Activated CD4-positive, alpha-beta T cell treated with anti-CD3 and anti-CD28 coated beads, Interleukin-2, amount 10 ng/mL, durations not matched to agents 24 days and 14 days (primary cell): ENCODE measurements at regions not wholly inside any gene's neighbourhood (a gene's known extent, or its start where the extent isn't known, plus 50 kb on each side); places are given as distances from the start of the nearest gene placed in this dataset.

Source experiments
- DNase-seq: peaks from one replicate; pipeline ENCODE4 v3.0.0; 2022
- H3K27ac Mint-ChIP-seq: one replicate; pipeline ENCODE4 v1.8.0; 2022; ENCODE audit warnings: mild to moderate bottlenecking, mixed read lengths
- H3K27me3 Mint-ChIP-seq: one replicate; pipeline ENCODE4 v1.8.0; 2022; ENCODE audit warnings: mixed read lengths
- H3K36me3 Mint-ChIP-seq: one replicate; pipeline ENCODE4 v1.8.0; 2022; ENCODE audit warnings: low read depth, mild to moderate bottlenecking, mixed read lengths
- H3K4me1 Mint-ChIP-seq: one replicate; pipeline ENCODE4 v1.8.0; 2021; ENCODE audit warnings: mixed read lengths
- H3K4me3 Mint-ChIP-seq: one replicate; pipeline ENCODE4 v1.8.0; 2022; ENCODE audit warnings: mild to moderate bottlenecking, moderate library complexity, mixed read lengths
- H3K9me3 Mint-ChIP-seq: one replicate; pipeline ENCODE4 v1.8.0; 2021; ENCODE audit warnings: mixed read lengths
- intact Hi-C: fragments of 100-400 bp; cut with micrococcal nuclease; formaldehyde crosslinking; loops from one replicate; pipeline ENCODE4 v1.15.1; 2023

DNA sequence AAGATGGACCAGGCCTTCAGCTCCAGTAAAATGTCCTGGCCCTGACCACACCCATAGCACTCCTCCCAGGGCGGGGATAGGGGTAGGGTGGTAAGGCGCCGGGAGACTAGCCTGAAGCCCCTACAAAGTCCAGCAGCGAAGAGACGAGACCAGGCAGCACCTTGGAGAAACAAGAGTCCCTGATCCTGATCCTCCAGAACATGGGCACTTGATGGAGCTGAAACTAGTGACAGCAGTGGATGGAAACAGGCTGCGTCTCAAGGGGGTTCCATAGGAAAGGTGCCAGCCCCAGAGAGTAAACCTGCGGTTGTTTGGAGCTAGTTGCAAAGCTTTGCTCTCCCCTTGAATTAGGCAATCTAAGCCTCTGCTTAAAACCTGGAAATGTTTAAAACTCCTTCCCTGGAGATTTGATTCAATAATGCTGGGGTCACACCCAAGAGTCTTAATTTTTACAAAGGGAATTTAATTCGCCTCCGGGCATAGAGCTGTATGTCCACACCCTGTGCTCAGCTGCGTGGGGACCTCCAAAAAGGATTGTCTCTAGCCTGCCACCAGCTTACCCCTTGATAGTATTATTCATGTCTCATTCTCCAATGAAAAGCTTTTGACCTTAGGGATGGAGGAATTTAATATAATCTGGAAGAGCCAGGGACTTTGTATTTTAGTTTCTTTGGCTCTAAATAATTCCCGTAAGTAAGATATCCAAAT is 258.6 kb downstream of the PMP22 start:
- DNase-seq, result no peak
- H3K4me3 Mint-ChIP-seq, result no peak overlapping the region
- no peaks in the 10 kb centered on the region for H3K9me3 Mint-ChIP-seq
- H3K36me3 Mint-ChIP-seq, result no peaks in the 10 kb centered on the region
- intact Hi-C loops, result no loop called here
- H3K27ac Mint-ChIP-seq, result no peak overlapping the region
- H3K27me3 Mint-ChIP-seq, result no peaks in the 10 kb centered on the region
- no peaks in the 10 kb centered on the region for H3K4me1 Mint-ChIP-seq

DNA sequence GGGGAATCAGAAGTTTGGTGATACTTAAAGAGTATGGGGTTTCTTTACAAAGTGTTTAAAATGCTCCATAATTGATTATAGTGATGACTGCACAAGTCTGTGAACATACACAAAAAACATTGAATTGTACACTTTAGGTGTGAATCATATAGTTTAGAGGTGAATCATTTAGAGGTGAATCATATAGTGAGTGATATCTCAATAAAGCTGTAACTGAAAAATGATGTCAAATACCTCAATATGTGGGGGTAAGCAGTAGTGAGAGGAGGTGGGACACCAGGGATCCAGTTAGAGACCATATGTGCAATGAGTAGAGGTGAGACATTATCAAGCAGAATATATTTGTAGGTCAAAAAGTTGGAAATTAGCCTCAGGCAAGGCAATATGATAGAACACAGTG is 264.5 kb downstream of the PMP22 start:
- no peaks in the 10 kb centered on the region for H3K9me3 Mint-ChIP-seq
- H3K27ac Mint-ChIP-seq, result no peak overlapping the region
- no peaks in the 10 kb centered on the region for H3K4me1 Mint-ChIP-seq
- H3K4me3 Mint-ChIP-seq, result no peak overlapping the region
- no peaks in the 10 kb centered on the region for H3K27me3 Mint-ChIP-seq
- no peak for DNase-seq
- intact Hi-C loops, result no loop called here
- H3K36me3 Mint-ChIP-seq, result no peaks in the 10 kb centered on the region

DNA sequence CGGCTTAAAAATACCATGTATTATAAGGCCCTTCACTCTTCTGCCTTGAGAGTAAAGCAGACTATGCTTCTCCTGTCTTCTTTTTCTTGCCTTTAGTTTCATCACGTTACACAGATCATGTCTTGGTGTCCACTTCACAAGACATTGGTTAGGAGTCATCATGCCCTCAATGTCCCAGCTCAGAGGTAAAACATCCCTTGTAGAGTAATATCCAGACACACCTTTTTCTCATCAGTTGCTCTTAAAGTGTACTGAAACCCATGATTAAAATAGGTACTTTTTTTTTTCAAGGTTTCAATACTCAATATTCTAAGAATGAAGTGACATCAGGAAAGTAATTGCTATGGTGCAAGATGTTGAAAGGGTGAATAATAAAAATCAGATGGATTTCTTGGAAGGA is 267.8 kb downstream of the PMP22 start:
- no peak overlapping the region for H3K4me3 Mint-ChIP-seq

DNA sequence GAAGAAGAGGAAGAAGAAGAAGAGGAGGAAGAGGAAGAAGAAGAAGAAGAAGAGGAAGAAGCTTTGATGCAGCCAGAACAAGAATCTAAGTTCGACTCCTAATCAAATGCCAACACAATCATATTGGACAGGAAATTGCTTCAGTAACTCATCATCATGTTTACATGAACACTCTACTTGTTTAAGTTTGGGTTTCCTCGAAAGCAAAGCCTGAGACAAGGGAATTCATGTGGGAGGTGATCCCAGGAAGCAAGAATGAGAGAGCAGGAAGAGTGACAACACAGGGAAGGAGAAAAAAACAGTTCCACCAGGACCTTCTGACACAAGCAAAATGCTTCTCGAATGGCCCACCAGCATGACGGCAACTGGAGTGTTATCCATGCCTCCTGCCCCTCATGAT is 279.0 kb downstream of the PMP22 start:
- DNase-seq, result no peak
- Mint-ChIP-seq H3K4me1 (no peaks in the 10 kb centered on the region), H3K36me3 (no peaks in the 10 kb centered on the region), H3K4me3 (no peak overlapping the region), H3K27me3 (no peaks in the 10 kb centered on the region), H3K27ac (no peak overlapping the region), H3K9me3 (no peaks in the 10 kb centered on the region)
- intact Hi-C loops, result no loop called here

More for the DNA sequence above, 267.8 kb downstream of the PMP22 start:
- no peaks in the 10 kb centered on the region for H3K9me3 Mint-ChIP-seq
- H3K36me3 Mint-ChIP-seq, result no peaks in the 10 kb centered on the region
- no peaks in the 10 kb centered on the region for H3K27me3 Mint-ChIP-seq
- no peak for DNase-seq
- H3K4me1 Mint-ChIP-seq, result no peaks in the 10 kb centered on the region
- no peak overlapping the region for H3K27ac Mint-ChIP-seq
- intact Hi-C loops, result no loop called here

DNA sequence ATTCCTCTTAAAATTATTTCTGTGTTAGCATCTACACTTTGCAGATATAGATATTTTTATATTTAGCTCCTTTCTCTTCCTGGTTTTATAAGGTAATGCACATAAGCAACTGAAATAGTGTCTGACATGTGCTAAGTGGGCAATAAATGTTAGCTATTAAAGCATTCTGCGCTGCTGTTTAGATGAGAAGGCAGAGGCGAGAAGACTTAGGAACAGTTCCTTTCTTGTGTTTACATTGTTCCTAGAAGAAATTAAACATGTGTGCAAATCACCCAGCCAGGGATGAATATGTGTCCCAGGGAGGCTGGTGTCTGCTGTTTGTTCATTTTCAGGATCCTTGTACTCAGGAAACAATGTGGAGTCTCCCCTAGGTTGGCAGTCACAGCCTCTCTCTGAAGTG is 292.3 kb downstream of the PMP22 start:
- Mint-ChIP-seq H3K36me3 (peaks cover 10% of the 10 kb centered on the region), H3K9me3 (peaks cover 19% of the 10 kb centered on the region), H3K4me3 (no peak overlapping the region), H3K4me1 (peaks cover 5% of the 10 kb centered on the region), H3K27me3 (peaks cover 2% of the 10 kb centered on the region), H3K27ac (no peak overlapping the region)
- DNase-seq, result no peak
- intact Hi-C loops, result no loop called here

DNA sequence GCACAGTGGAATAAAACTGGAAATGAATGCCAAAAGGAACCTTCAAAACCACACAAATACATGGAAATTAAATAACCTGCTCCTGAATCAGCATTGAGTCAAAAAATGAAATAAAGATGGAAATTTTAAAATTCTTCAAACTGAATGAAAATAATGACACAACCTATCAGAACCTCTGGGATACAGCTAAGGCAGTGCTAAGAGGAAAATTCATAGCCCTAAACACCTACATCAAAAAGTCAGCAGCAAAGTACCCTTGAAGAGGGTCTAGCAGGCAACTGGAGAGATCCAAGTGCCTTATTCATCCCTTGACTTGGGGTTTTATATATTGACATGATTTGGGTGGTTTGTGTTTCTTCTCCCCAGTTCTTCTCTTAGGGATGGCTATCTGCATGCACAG is 294.1 kb downstream of the PMP22 start:
- peaks cover 10% of the 10 kb centered on the region for H3K36me3 Mint-ChIP-seq
- intact Hi-C loops, result no loop called here
- H3K27me3 Mint-ChIP-seq, result peaks cover 2% of the 10 kb centered on the region
- H3K4me1 Mint-ChIP-seq, result peaks cover 5% of the 10 kb centered on the region
- peaks cover 19% of the 10 kb centered on the region for H3K9me3 Mint-ChIP-seq
- DNase-seq, result no peak
- H3K4me3 Mint-ChIP-seq, result no peak overlapping the region
- no peak overlapping the region for H3K27ac Mint-ChIP-seq

DNA sequence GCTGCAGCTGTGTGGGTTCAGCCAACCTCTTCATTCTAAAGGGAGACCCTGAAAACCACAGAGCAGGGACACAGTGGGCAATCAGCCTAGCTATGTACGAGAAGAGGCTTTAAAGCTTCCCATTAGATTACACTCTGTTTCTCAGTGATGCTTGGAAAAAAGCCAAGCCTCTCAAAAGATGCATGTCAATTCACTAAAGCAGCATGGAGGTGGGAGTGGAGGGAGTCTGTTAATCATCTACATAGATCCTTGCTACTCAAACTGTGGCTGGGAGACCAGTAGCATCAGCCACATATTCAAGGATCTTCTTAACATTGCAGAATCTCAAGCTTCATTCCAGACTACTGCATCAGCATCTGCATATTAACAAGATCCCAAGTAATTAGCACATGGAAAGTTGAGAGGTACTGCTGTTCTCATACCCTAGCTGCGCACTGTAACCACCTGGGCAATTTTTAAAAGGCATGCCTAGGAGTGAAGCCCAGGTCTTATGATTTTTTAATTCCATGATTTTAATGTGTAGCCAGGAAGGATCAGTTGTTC is 305.9 kb downstream of the PMP22 start:
- no peaks in the 10 kb centered on the region for H3K27me3 Mint-ChIP-seq
- no peak for DNase-seq
- intact Hi-C loops, result no loop called here
- no peaks in the 10 kb centered on the region for H3K4me1 Mint-ChIP-seq
- no peak overlapping the region for H3K27ac Mint-ChIP-seq
- H3K9me3 Mint-ChIP-seq, result no peaks in the 10 kb centered on the region
- no peak overlapping the region for H3K4me3 Mint-ChIP-seq
- no peaks in the 10 kb centered on the region for H3K36me3 Mint-ChIP-seq

DNA sequence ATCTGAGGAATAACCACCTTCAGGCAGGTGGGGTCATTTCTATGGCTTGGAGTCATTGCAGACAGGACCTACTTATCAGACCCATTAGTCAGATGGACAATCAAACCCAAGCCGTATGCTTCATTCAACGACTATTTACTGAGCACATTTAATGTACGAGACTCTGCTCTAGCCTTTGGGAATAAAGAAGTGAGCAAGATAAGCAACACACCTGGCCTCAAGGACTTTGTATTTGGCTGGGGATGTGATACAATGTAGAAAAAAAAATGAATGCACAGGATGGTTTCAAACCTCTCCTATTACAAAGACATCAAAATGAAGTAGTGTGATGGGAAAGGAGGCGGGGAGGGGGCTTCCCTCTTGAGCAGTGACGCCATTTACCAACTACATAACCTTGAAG is 311.7 kb downstream of the PMP22 start:
- no peak overlapping the region for H3K4me3 Mint-ChIP-seq
- no peak overlapping the region for H3K27ac Mint-ChIP-seq
- intact Hi-C loops, result no loop called here
- no peaks in the 10 kb centered on the region for H3K36me3 Mint-ChIP-seq
- no peaks in the 10 kb centered on the region for H3K27me3 Mint-ChIP-seq
- H3K4me1 Mint-ChIP-seq, result no peaks in the 10 kb centered on the region
- peaks cover 3% of the 10 kb centered on the region for H3K9me3 Mint-ChIP-seq
- no peak for DNase-seq

DNA sequence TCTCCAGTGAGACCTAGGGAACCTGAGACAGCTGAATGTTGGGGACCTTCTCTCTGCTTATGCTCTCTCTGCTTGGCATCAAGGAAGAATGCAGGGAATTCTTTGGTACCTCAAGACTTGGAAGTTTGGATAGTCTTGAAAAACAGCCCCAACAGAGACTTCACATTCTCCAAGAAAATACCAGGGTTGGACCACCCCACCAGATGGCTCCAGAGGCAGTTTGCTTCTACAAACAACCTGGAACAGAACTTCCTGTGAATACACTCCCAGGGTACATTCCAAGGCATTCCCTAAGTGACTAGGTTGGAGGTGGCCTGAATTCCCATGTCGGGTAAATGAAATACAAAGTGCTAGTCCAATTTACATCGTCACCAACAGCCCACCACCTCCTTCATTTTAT is 314.4 kb downstream of the PMP22 start:
- H3K36me3 Mint-ChIP-seq, result no peaks in the 10 kb centered on the region
- no peaks in the 10 kb centered on the region for H3K4me1 Mint-ChIP-seq
- DNase-seq, result no peak
- H3K27ac Mint-ChIP-seq, result no peak overlapping the region
- H3K9me3 Mint-ChIP-seq, result peaks cover 3% of the 10 kb centered on the region
- H3K4me3 Mint-ChIP-seq, result no peak overlapping the region
- intact Hi-C loops, result no loop called here
- no peaks in the 10 kb centered on the region for H3K27me3 Mint-ChIP-seq

DNA sequence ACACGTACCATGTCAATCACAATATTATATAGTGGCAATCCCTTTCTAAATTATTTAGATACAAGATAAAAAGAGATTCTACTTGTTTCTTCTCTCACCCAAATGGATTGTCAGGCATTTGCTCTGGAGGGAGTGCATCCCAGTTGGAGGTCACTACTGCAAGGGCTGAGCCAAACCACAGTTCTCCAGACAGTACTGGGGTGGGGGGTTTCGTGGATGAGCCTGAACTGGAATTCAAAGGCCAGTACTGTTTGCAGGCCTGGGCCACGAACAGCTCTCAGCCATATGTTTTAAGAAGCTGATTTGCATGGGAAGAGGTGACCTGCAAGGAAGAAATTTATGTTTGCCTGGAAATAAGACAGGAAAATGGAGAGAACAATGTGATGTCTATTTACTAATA is 314.9 kb downstream of the PMP22 start:
- no peak overlapping the region for H3K27ac Mint-ChIP-seq
- peaks cover 3% of the 10 kb centered on the region for H3K9me3 Mint-ChIP-seq
- intact Hi-C loops, result no loop called here
- no peaks in the 10 kb centered on the region for H3K36me3 Mint-ChIP-seq
- no peak overlapping the region for H3K4me3 Mint-ChIP-seq
- H3K4me1 Mint-ChIP-seq, result no peaks in the 10 kb centered on the region
- no peak for DNase-seq
- H3K27me3 Mint-ChIP-seq, result no peaks in the 10 kb centered on the region

DNA sequence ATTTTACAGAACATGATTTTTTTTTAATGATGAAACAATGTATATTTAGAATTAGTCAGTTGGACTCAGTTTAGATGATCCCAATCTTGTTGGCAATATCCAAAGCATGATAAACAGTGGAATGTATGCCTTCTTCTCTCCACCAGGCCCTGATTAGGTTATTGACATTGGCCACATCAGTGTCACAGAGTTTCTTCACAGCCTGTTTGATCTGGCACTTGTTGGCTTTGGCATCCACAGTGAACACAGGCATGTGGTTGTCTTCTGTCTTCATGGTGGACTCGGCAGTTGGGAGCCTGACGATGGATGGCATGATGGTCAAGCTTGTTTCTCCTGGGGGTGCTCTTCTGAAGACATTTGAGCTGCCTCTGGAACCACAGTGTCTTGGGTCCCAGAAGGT is 317.5 kb downstream of the PMP22 start:
- no peaks in the 10 kb centered on the region for H3K36me3 Mint-ChIP-seq
- no peak for DNase-seq
- H3K4me1 Mint-ChIP-seq, result no peaks in the 10 kb centered on the region

DNA sequence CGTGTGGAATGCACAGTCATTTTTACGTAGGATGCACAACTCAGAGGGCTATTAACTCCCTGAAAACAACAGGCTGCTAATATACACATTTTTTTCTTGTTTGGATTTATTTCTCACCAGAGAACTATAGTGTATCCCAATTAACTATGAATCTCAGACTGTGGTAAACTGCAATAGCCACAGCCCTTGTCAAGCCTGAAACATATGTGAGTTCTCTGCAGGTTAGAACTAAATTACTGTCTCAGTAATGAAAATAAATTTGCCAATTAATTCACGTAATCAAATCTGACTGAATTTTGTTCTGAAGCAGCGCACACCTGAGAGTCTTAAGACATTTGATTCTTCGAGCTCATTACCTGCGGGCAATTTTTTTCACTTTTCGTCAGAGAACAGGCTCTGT is 318.6 kb downstream of the PMP22 start:
- Mint-ChIP-seq H3K4me3 (no peak overlapping the region), H3K27me3 (no peaks in the 10 kb centered on the region)

More for the DNA sequence above, 317.5 kb downstream of the PMP22 start:
- no peaks in the 10 kb centered on the region for H3K27me3 Mint-ChIP-seq
- no peak overlapping the region for H3K27ac Mint-ChIP-seq
- H3K9me3 Mint-ChIP-seq, result peaks cover 3% of the 10 kb centered on the region
- intact Hi-C loops, result no loop called here
- H3K4me3 Mint-ChIP-seq, result no peak overlapping the region

DNA sequence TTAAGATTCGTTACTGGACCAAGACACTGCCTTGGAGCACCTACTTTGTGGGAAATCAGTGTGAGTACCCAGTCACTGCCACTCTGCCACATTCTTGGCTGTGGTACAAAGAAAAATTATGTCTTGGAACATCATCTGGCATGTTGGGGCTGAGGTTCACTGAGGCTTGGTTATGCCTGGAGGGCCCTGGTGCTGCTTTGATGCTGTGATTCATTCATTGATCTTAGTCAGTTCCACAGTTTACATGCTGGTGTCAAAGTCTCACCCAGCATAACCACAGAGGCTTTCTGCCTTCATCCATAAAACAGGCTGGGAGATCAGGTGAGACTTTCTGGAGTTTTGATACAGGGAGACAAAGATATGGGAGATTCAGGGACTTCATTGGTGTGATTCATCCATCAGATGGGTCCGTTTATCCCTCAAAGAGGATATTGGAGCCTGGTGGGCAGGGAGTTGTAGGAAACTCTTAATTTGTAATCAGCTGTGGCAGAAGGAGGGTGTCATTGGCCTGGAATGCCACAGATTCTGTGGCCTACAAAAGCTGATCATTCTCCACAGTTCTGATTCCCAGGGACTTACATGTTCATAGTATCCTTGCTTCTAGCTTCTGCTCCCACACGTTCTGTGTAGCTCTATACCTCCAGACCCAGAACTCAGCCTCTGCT is 322.5 kb downstream of the PMP22 start:
- H3K9me3 Mint-ChIP-seq, result no peaks in the 10 kb centered on the region
- intact Hi-C loops, result no loop called here
- DNase-seq, result no peak
- no peaks in the 10 kb centered on the region for H3K36me3 Mint-ChIP-seq
- H3K4me3 Mint-ChIP-seq, result no peak overlapping the region
- no peaks in the 10 kb centered on the region for H3K27me3 Mint-ChIP-seq
- no peaks in the 10 kb centered on the region for H3K4me1 Mint-ChIP-seq
- H3K27ac Mint-ChIP-seq, result no peak overlapping the region

More for the DNA sequence above, 318.6 kb downstream of the PMP22 start:
- no peak overlapping the region for H3K27ac Mint-ChIP-seq
- H3K9me3 Mint-ChIP-seq, result peaks cover 3% of the 10 kb centered on the region
- no peaks in the 10 kb centered on the region for H3K4me1 Mint-ChIP-seq
- intact Hi-C loops, result no loop called here
- no peaks in the 10 kb centered on the region for H3K36me3 Mint-ChIP-seq
- no peak for DNase-seq

DNA sequence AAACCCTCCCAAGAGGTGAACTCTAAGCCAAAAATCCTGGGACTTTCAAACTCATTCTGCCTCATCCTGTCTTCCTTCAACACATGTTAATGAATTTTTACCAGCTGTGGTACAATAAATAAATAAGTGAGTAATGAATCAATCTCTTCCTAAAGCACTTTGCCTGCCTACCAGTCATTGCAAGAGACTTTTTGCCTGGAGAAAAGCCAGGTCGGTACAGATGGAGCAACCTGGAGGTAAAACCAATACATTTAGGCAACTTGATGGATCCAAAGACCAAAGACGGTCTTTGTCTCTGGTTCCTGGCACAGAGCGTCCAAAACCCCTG is 324.2 kb downstream of the PMP22 start:
- H3K27me3 Mint-ChIP-seq, result no peaks in the 10 kb centered on the region
- intact Hi-C loops, result no loop called here
- no peak overlapping the region for H3K27ac Mint-ChIP-seq
- no peaks in the 10 kb centered on the region for H3K9me3 Mint-ChIP-seq
- no peak for DNase-seq
- no peaks in the 10 kb centered on the region for H3K36me3 Mint-ChIP-seq
- H3K4me1 Mint-ChIP-seq, result no peaks in the 10 kb centered on the region
- no peak overlapping the region for H3K4me3 Mint-ChIP-seq
